Limb (tissue), 2 donors: ENCODE measurements at regions not wholly inside any gene's neighbourhood (a gene's known extent, or its start where the extent isn't known, plus 50 kb on each side); places are given as distances from the start of the nearest gene placed in this dataset.
"Not testable (repeated sequence)": the region's sequence is repeated elsewhere in the genome, so short reads cannot be mapped to it uniquely, and the experiment has no call there.

ENCODE experiments used
- DNase-seq, 2 donors: peaks; one replicate each; pipeline ENCODE4 v3.0.0-alpha.2; 2016; ENCODE audit errors: extremely low spot score in 2 of 2

GRCh38 chr13:56166864-56167263, 973.9 kb upstream of the PRR20A start:
- no peak for DNase-seq

- no peak for DNase-seq
These were observed 972.1 kb upstream of the PRR20A start for GRCh38 chr13:56168581-56168980.

- no peak for DNase-seq
These were observed 967.4 kb upstream of the PRR20A start for GRCh38 chr13:56173346-56173745.

DNA sequence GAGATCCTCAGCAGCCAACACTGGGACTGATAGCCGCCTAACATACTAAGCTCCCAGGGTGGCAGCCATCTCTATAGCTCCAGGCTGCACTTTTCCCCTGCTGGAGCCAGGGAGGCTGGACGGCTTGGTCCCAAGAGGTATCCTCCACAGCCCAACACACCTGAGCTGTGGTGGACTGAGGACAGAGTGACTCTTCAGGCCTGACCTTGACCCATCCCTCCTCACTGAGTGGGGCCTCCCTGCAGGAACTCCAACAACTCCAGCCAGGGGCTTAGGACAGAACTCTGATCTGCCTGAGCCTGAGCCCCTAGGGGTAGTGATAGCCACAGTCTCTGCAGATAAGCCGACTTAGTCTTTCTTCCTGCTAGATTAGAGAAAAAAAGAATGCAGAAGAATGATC, 958.1 kb upstream of the PRR20A start:
- DNase-seq: no peak

- DNase-seq: no peak
These were observed 953.4 kb upstream of the PRR20A start for GRCh38 chr13:56187331-56187730.

GRCh38 chr13:56188582-56188981, 952.1 kb upstream of the PRR20A start:
- DNase-seq: not testable (repeated sequence)

- no peak for DNase-seq
These were observed 951.3 kb upstream of the PRR20A start for GRCh38 chr13:56189439-56189838.

GRCh38 chr13:56189978-56190377, 950.7 kb upstream of the PRR20A start:
- no peak for DNase-seq

DNA sequence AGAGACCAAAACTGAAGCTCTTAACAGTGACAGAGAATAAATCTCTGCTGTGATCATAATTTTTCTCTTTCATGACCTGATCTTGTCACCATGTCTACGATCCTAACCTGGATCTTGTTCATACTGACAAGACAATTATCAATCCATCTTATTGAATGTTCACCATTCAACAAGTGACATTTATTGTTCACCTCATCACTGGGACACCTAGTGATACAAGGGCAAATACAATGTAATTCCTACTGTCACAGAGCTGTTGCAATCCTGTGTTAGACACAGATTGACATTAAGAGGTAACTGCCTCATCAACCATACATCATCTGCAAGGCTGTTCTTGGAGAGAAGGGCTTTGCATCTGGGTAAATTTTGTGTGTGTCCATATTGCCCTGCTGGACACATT, 942.4 kb upstream of the PRR20A start:
- no peak for DNase-seq

DNA sequence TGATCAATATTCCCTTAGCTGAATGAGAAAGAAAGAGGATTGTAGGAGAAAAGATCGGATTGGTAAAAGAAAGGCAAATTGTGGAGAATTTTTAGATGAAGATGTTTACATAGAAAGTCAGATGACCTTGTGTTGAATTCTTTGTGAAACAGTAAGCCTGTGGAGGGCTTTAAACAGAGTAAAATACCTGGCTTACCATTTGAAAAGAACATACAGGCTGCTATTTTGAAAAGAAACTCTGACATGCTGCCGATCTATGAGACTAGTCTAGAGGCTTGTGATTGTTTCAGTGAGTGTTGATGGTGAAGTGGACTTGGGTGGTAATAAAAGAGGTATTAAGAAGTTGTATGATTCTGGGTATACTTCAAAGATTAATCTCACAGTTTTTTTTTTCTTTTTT, 938.9 kb upstream of the PRR20A start:
- DNase-seq: no peak

DNA sequence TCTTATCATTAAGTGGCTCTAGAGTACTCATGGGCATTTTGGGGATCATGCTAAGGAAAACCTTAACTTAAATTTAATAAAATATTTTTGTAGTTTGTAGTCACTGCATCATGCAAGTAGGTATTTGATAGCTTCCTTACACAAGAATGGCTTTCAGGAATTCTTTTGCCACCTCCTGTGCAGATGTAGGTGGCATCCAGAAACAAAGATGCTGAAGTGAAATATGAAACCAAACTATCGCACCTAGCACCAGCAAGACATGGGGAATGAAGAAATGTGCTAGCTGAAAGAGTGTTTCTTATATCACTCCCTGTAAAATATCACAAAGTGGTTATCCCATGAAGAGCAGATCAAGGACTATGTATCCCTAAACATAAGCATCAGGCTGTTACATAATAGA, 924.5 kb upstream of the PRR20A start:
- no peak for DNase-seq

GRCh38 chr13:56247692-56248091, 893.0 kb upstream of the PRR20A start:
- DNase-seq: no peak

DNA sequence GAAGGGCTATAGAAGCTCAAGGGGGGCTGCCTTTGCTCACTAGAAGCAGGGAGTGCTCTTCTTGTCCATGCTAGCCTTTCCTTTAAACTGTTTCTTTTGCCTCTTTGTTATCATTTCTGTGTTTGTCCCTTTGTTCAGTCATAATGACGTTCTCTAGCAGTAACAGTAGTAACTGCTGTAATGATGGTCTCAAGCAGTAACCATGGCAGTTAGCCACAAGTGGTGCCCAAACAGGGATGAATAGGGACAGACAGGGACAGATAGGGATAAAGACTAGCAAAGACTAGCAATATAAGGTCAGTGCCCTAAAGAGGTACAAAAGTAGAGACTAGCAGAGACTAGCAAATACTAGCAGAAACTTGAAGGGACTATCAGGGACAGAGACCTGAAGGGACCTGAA, 869.0 kb upstream of the PRR20A start:
- DNase-seq: no peak

DNA sequence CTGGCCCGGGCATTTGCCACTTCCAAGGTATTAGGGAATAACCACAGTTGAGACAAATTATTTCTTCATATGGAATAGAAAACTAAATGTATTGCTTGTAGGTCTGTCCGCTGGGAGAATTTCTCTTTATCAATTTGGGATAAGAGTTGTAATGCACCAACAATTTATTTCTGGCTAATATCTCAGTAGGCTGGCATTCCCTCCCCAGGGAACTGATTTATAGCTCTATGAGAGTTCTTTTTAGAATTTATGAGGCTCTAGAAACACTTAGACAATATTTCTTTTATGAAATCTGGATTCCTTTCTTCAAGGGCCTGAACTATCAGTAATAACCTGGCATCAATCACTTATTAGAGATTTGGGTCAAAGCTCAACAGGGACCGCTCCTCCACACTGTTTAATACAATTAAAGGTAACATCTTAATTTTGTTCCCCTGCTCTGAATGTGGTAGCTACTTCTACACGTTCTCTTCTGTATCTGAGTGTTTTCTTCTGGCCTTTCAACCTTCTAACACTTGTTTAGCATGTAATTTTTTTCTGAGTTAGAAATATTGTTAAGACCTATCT, 857.4 kb upstream of the PRR20A start:
- DNase-seq: no peak

DNA sequence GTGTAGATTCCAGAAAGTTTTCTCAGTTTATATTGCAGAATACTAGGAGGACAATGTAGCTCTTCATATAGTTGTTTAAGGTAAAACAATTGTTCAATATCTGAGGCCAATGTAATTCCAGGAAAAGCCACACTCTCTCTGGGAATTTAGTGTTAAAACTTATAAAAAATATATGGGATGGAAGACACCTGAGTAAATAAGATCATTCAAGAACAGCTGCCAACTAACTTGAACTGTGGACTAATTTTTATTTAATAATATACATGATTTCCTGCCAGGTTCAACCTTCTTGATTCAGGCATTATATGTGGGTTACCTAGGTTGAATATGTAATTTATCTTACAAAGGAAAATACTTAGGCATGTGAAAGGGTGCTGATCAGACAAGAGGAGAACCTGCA, 841.1 kb upstream of the PRR20A start:
- DNase-seq: no peak

DNA sequence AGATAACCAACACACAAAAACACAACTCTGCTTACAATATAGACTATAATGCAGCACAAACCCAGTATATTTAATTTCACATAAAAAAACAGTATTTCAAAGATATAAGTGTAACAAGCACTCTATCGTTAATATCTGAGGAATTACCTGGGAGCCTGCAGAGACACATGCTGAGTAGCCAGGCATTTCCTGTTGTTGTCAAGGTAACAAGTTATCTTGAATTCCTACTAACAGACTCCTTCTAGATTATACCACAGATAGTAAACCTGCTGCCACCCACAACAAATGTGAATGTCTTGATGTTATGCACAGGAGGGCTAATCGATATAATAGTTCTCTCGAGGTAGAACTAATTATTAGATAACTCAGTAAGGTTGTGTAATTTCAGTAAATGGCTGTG, 826.0 kb upstream of the PRR20A start:
- no peak for DNase-seq

DNA sequence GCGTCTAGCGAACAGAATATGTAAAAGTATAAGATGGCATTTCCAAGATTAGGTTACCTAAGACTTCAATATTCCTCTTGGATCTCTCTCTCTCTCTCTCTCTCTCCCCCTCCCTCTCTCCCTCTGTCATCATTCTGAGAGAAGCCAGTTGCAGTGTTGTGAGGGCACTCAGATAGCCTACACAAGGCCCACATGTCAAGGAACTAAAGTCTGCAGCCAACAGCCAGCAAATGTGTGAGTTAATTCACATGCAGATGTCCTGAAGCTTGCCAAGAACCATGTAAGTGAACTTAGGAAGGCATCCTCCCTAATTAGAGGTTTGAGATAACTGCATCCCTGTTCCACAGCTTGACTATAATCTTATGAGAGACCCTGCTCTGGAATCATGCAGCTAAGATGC, 822.9 kb upstream of the PRR20A start:
- DNase-seq: no peak

DNA sequence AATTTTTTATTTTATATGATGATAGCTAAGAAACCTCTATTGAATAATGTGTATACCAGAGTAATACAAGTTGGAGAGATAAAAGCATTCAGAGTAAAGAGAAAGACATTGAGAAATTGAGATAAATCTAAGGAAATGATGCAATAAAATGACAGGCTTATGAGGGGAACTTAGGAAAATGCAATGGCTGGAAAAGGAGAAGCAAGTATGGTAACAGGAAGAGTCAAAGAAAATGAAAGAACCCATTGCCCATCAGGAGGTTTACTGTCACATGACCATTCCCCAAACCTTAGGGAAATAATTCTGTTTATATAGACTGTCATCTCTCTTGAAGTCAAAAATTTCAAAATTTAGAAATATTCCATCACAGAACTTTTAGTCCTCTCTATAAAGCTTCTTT, 808.0 kb upstream of the PRR20A start:
- DNase-seq: no peak

GRCh38 chr13:56335775-56336174, 804.9 kb upstream of the PRR20A start:
- no peak for DNase-seq

GRCh38 chr13:56338421-56338820, 802.3 kb upstream of the PRR20A start:
- DNase-seq: no peak

GRCh38 chr13:56347014-56347413, 793.7 kb upstream of the PRR20A start:
- no peak for DNase-seq

DNA sequence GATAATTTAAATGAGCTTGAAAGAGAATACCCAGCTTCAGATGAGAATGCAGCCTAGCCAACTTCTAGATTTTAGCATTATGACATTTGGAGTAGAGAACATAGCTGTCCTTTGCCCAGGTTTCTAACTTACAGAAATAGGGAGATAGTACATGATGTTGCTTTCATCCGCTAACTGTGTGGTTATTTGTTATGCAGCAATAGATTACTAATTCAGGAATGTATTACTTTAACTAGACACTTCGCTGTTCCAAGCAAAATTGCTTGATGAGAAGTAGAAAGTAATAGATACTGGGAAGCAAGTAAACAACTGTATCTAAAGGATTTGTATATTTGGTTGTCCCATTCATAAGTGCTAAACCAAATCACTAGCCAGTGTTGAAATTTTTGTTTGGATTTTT, 790.9 kb upstream of the PRR20A start:
- DNase-seq: no peak

- no peak for DNase-seq
These were observed 789.7 kb upstream of the PRR20A start for GRCh38 chr13:56351041-56351440.

DNA sequence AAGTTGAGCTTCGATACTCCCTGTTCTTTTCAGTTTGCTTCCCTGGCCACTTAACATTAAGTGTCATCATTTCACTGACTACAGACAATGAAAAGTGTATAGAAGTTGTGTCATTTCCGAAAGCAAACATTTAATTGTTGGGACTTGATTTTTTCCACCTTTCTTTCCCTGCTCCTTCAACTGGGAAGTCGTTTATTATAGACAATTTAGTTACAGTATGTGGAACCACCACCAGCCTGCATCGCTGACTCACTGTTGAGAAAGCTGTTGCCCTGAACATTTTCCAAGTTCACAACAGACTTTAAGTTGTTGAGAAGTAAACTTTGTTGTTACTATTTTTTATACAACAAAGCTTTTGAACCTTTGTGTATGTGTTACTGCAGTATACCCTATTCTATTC, 788.4 kb upstream of the PRR20A start:
- DNase-seq: no peak
